SK-N-SH (cell line): ENCODE measurements at regions not wholly inside any gene's neighbourhood (a gene's known extent, or its start where the extent isn't known, plus 50 kb on each side); places are given as distances from the start of the nearest gene placed in this dataset.

Experiments
- CTCF ChIA-PET: fragments of 300-600, 350-600 bp; formaldehyde crosslinking; extraction: SDS; loops from one replicate; lab custom pipeline; 2021; lab: Yijun Ruan, JAX
- POLR2A ChIA-PET: fragments of 350-600 bp; sonication (Branson Sonifier 250); formaldehyde crosslinking; extraction: SDS; loops from one replicate; lab custom pipeline; 2020; ENCODE audit warnings: antibody characterized with exemption, inconsistent platforms; lab: Yijun Ruan, JAX
- DNase-seq: peaks from one replicate; pipeline ENCODE4 v3.0.0; 2012
- H2AFZ ChIP-seq: fragments of 200-600 bp; sonication (generic); 2 replicates; pipeline ENCODE4 v1.8.1; 2016; ENCODE audit warnings: antibody characterized with exemption, mild to moderate bottlenecking, low read depth
- H3F3A ChIP-seq: fragments of 200-600 bp; sonication (generic); replicated peaks from 2 replicates; pipeline ENCODE3; 2016; ENCODE audit warnings: antibody characterized with exemption, mild to moderate bottlenecking; ENCODE audit not compliant: insufficient read depth
- H3K27ac ChIP-seq, 2 experiments: fragments of 200-500 bp in 1 of 2; fragments of 200-600 bp in 1 of 2; sonication (Bioruptor generic) in 1 of 2; sonication (generic), shearing (Covaris generic) in 1 of 2; 2 replicates each; pipeline versions ENCODE4 v1.5.1 to v1.6.1; 2014 to 2016; ENCODE audit warnings: low read depth in 2 of 2, inconsistent platforms in 1 of 2, low read length in 1 of 2, mild to moderate bottlenecking in 1 of 2, mixed read lengths in 1 of 2
- H3K27me3 ChIP-seq: fragments of 200-600 bp; sonication (generic), shearing (Covaris generic); 2 replicates; pipeline ENCODE4 v1.6.1; 2016; ENCODE audit warnings: mixed run types; ENCODE audit not compliant: insufficient read depth
- H3K36me3 ChIP-seq, 2 experiments: fragments of 200-500 bp in 1 of 2; fragments of 200-600 bp in 1 of 2; sonication (Bioruptor generic) in 1 of 2; sonication (generic) in 1 of 2; replicated peaks in 1 of 2; 2 replicates each; pipeline versions ENCODE3 to v1.5.1; 2014 to 2016; ENCODE audit warnings: low read length in 1 of 2, mild to moderate bottlenecking in 1 of 2; ENCODE audit not compliant: insufficient read depth in 2 of 2, control insufficient read depth in 1 of 2
- H3K4me1 ChIP-seq, 2 experiments: fragments of 200-500 bp in 1 of 2; fragments of 200-600 bp in 1 of 2; sonication (Bioruptor generic) in 1 of 2; sonication (generic), shearing (Covaris generic) in 1 of 2; 2 replicates each; pipeline versions ENCODE4 v1.5.1 to v1.6.1; 2014 to 2016; ENCODE audit warnings: low read depth in 1 of 2, low read length in 1 of 2, mixed run types in 1 of 2; ENCODE audit not compliant: insufficient read depth in 2 of 2, control insufficient read depth in 1 of 2
- H3K4me2 ChIP-seq: fragments of 200-600 bp; sonication (generic), shearing (Covaris generic); 2 replicates; pipeline ENCODE4 v1.6.1; 2017; ENCODE audit warnings: mixed run types
- H3K4me3 ChIP-seq, 2 experiments: fragments of 200-500 bp in 1 of 2; fragments of 200-600 bp in 1 of 2; sonication (Bioruptor generic) in 1 of 2; sonication (generic), shearing (Covaris generic) in 1 of 2; 2 replicates each; pipeline versions ENCODE4 v1.5.1 to v1.8.1; 2014 to 2016; ENCODE audit warnings: low read depth in 2 of 2, inconsistent platforms in 1 of 2, low read length in 1 of 2, mild to moderate bottlenecking in 1 of 2, mixed read lengths in 1 of 2, moderate library complexity in 1 of 2
- H3K79me2 ChIP-seq: fragments of 200-600 bp; sonication (generic); 2 replicates; pipeline ENCODE4 v1.8.1; 2017; ENCODE audit warnings: mild to moderate bottlenecking; ENCODE audit not compliant: insufficient read depth
- H3K9ac ChIP-seq: fragments of 200-600 bp; sonication (generic); 2 replicates; pipeline ENCODE4 v1.6.1; 2017; ENCODE audit warnings: mixed run types
- H3K9me2 ChIP-seq: fragments of 200-600 bp; sonication (generic); 2 replicates; pipeline ENCODE4 v1.6.1; 2017; ENCODE audit warnings: mixed run types
- H3K9me3 ChIP-seq: fragments of 200-600 bp; sonication (generic); 2 replicates; pipeline ENCODE4 v1.6.1; 2017; ENCODE audit warnings: mixed run types, mild to moderate bottlenecking, moderate library complexity
- H4K20me1 ChIP-seq: fragments of 200-600 bp; sonication (generic); 2 replicates; pipeline ENCODE4 v1.6.1; 2017; ENCODE audit warnings: mild to moderate bottlenecking, mixed run types; ENCODE audit not compliant: insufficient read depth
- ELF1 ChIP-seq: IDR thresholded peaks from 2 replicates; pipeline ENCODE4 v1.4.0; 2012
- EZH2phosphoT487 ChIP-seq: fragments of 200-600 bp; sonication (generic); IDR thresholded peaks from 2 replicates; pipeline ENCODE4 v1.6.1; 2017; ENCODE audit warnings: low read depth, mixed run types, mild to moderate bottlenecking, antibody characterized with exemption, moderate library complexity, borderline replicate concordance
- FOXJ3 ChIP-seq: sonication (generic); formaldehyde crosslinking; IDR thresholded peaks from 2 replicates; pipeline ENCODE4 v1.5.1; 2020; ENCODE audit warnings: mild to moderate bottlenecking, missing genetic modification reagents
- FOXM1 ChIP-seq: IDR thresholded peaks from 2 replicates; pipeline ENCODE4 v1.4.0; 2012; ENCODE audit warnings: low read depth, mild to moderate bottlenecking
- GATA2 ChIP-seq: sonication (generic); formaldehyde crosslinking; IDR thresholded peaks from 2 replicates; pipeline ENCODE4 v1.5.0; 2020; ENCODE audit warnings: mild to moderate bottlenecking, missing genetic modification reagents
- MXI1 ChIP-seq: IDR thresholded peaks from 2 replicates; pipeline ENCODE4 v1.6.1; 2012; ENCODE audit warnings: mild to moderate bottlenecking, low read depth, low read length, improper control_type of control experiment
- NFIC ChIP-seq: IDR thresholded peaks from 2 replicates; pipeline ENCODE4 v1.4.0; 2012; ENCODE audit warnings: borderline replicate concordance
- RXRA ChIP-seq: IDR thresholded peaks from 2 replicates; pipeline ENCODE4 v1.4.0; 2012; ENCODE audit warnings: low read depth, mild to moderate bottlenecking, borderline replicate concordance
- SIN3A ChIP-seq: IDR thresholded peaks from 2 replicates; pipeline ENCODE4 v1.6.1; 2012; ENCODE audit warnings: low read depth, mild to moderate bottlenecking, low read length, moderate library complexity, borderline replicate concordance
- TAF1 ChIP-seq: IDR thresholded peaks from 2 replicates; pipeline ENCODE4 v1.6.1; 2012; ENCODE audit warnings: low read depth, mild to moderate bottlenecking, low read length, moderate library complexity, borderline replicate concordance
- WGBS: methylation state at CpG from one replicate; pipeline ENCODE4 v1.1.6; 2017; ENCODE audit warnings: low lambda C conversion rate; 5-methylcytosine and 5-hydroxymethylcytosine counted together
- TF ChIP-seq, protein P1 (sequence below): IDR thresholded peaks from 2 replicates; pipeline ENCODE4 v1.6.1; 2012; ENCODE audit warnings: mild to moderate bottlenecking, low read depth, low read length, moderate library complexity
- TF ChIP-seq, protein P2 (sequence below): IDR thresholded peaks from 2 replicates; pipeline ENCODE4 v1.4.0; 2012; ENCODE audit warnings: low read depth, borderline replicate concordance
- TF ChIP-seq, protein P3 (sequence below): IDR thresholded peaks from 2 replicates; pipeline ENCODE4; 2012
- TF ChIP-seq, protein P4 (sequence below): IDR thresholded peaks from 2 replicates; pipeline ENCODE4 v1.4.0; 2012; ENCODE audit warnings: low read depth

DNA sequence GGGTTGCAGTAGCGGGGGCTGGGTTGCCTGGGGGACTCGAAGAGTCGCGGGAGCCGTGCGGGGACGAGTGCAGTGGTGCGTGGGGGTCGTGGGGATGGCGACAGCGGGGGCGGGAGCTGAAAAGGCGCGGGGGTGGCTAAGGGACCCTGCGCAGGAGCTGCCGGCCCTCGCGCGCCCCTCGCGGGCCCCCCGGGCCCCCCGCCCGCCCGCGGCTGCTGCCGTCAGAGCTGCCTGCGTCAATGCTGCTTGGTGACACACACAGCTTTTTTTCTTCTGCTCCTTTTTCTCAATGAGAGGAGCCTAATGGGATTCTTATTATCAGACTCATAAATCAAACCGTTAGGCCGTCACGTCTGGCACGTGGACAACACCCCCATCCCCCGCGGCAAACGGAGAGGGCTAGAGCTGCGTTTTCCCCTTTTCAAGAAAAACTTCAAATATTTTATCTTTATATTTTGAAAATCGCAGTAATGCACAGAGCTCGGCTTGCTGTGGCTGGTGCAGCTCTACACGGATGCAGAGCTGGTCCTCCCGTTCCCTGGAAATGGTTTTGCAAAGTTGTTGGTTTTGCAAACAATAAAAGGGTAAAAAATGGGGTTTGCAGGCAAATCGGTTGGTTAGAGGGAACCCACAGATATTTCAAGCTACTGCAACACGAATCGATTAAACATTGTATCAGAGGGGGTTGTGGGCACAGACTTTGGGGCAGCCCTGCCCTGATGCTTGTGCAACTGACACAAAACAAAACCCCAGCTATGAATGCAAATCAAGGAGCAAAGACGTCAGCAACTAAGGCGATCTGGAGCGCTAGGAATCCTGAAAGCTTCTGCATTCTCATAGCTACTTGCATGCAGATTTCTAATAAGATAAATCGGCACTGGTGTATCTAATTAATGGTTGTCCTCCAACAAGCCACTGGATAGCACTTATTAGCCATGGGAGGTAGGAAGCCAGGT lies 161.4 kb downstream of the TBXT start:
- peak overlapping the region; percentile 23 to 36; a peak in 2 of 4 replicates for H3K4me3 ChIP-seq
- peak overlapping the region in 1 of 2 experiments; percentile 73; a peak in 1 of 4 replicates for H3K27ac ChIP-seq
- no peaks in the 10 kb centered on the region for H3K9me3 ChIP-seq
- peak; percentile 91 for DNase-seq
- POLR2A ChIA-PET, result interaction anchor here (0.7 kb wide), 1 partner anchor 303 kb away, joined by 3 read pairs; no protein-coding TSS in a partner anchor
- peaks cover 0 to 38% of the 10 kb centered on the region in 2 experiments; a peak in 2 of 4 replicates for H3K4me1 ChIP-seq
- TF ChIP-seq GATA2, result peak; percentile 9; the same call in 1 of the 2 replicates
- 0 out of 2 replicates have a peak, but pooled peaks have one; percentile 17 for TF ChIP-seq FOXJ3 (CRISPR knock-in tag)
- TF ChIP-seq TAF1, result no peak
- no peak overlapping the region for H3K9ac ChIP-seq
- CTCF ChIA-PET, result interaction anchor here (0.9 to 2.1 kb wide), 12 partner anchors 17 to 116 kb away, joined by 3 to 9 read pairs (median 4); no protein-coding TSS in a partner anchor
- WGBS, result under 1% methylated on average over 27 of the region's 47 CpGs
- no peak overlapping the region for H2AFZ ChIP-seq
- H3K9me2 ChIP-seq, result no peaks in the 10 kb centered on the region
- H4K20me1 ChIP-seq, result no peaks in the 10 kb centered on the region
- H3K79me2 ChIP-seq, result no peaks in the 10 kb centered on the region
- no peaks in the 10 kb centered on the region for H3K36me3 ChIP-seq
- peak overlapping the region; percentile 65 for H3K4me2 ChIP-seq
- H3K27me3 ChIP-seq, result no peaks in the 10 kb centered on the region; the same call in 1 of the 2 replicates
- no peaks in the 10 kb centered on the region for H3F3A ChIP-seq

DNA sequence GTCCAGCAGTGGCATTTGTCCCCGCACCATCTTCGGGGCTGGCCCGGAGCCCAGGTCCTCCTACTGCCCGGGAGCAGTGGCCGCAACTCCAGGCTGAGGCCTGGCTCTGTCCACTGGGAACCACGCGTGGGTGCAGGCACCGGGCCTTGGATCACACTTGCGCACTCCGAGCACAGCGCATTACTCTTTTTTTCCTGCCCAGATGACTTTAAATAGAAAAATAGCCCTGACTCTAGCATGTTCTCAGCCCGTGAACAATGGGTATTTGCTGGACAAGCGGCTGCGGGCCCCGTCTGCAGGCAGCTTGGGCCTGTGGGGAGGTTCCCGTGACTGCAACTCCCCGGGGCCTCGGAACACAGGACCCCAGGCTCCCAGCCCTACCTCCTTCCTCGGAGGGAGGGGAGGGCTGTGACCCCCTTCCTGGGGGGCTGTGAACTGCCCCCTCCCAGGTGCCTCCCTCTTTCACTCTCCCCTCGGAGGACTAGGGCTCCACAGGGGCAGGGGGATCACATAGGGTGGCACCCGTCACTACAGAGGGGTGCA lies 162.2 kb downstream of the TBXT start:
- 24% methylated on average over 17 of the region's 21 CpGs for WGBS
- H3K4me1 ChIP-seq, result peaks cover 0 to 36% of the 10 kb centered on the region in 2 experiments; a peak in 2 of 4 replicates
- H3K4me3 ChIP-seq, result peak overlapping the region in 1 of 2 experiments; percentile 26; a peak in 1 of 4 replicates
- DNase-seq, result no peak
- peak overlapping the region; percentile 65 for H3K4me2 ChIP-seq
- TF ChIP-seq TAF1 (no peak), NFIC (no peak), EZH2phosphoT487 (no peak), FOXJ3 (CRISPR knock-in tag) (no peak), MXI1 (no peak), SIN3A (no peak), FOXM1 (no peak), ELF1 (no peak), RXRA (no peak)
- TF ChIP-seq, protein P1, sequence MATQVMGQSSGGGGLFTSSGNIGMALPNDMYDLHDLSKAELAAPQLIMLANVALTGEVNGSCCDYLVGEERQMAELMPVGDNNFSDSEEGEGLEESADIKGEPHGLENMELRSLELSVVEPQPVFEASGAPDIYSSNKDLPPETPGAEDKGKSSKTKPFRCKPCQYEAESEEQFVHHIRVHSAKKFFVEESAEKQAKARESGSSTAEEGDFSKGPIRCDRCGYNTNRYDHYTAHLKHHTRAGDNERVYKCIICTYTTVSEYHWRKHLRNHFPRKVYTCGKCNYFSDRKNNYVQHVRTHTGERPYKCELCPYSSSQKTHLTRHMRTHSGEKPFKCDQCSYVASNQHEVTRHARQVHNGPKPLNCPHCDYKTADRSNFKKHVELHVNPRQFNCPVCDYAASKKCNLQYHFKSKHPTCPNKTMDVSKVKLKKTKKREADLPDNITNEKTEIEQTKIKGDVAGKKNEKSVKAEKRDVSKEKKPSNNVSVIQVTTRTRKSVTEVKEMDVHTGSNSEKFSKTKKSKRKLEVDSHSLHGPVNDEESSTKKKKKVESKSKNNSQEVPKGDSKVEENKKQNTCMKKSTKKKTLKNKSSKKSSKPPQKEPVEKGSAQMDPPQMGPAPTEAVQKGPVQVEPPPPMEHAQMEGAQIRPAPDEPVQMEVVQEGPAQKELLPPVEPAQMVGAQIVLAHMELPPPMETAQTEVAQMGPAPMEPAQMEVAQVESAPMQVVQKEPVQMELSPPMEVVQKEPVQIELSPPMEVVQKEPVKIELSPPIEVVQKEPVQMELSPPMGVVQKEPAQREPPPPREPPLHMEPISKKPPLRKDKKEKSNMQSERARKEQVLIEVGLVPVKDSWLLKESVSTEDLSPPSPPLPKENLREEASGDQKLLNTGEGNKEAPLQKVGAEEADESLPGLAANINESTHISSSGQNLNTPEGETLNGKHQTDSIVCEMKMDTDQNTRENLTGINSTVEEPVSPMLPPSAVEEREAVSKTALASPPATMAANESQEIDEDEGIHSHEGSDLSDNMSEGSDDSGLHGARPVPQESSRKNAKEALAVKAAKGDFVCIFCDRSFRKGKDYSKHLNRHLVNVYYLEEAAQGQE, result no peak
- TF ChIP-seq, protein P2, sequence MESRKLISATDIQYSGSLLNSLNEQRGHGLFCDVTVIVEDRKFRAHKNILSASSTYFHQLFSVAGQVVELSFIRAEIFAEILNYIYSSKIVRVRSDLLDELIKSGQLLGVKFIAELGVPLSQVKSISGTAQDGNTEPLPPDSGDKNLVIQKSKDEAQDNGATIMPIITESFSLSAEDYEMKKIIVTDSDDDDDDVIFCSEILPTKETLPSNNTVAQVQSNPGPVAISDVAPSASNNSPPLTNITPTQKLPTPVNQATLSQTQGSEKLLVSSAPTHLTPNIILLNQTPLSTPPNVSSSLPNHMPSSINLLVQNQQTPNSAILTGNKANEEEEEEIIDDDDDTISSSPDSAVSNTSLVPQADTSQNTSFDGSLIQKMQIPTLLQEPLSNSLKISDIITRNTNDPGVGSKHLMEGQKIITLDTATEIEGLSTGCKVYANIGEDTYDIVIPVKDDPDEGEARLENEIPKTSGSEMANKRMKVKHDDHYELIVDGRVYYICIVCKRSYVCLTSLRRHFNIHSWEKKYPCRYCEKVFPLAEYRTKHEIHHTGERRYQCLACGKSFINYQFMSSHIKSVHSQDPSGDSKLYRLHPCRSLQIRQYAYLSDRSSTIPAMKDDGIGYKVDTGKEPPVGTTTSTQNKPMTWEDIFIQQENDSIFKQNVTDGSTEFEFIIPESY, result no peak
- TF ChIP-seq, protein P3, sequence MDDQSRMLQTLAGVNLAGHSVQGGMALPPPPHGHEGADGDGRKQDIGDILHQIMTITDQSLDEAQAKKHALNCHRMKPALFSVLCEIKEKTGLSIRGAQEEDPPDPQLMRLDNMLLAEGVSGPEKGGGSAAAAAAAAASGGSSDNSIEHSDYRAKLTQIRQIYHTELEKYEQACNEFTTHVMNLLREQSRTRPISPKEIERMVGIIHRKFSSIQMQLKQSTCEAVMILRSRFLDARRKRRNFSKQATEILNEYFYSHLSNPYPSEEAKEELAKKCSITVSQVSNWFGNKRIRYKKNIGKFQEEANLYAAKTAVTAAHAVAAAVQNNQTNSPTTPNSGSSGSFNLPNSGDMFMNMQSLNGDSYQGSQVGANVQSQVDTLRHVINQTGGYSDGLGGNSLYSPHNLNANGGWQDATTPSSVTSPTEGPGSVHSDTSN, result no peak
- TF ChIP-seq, protein P4, sequence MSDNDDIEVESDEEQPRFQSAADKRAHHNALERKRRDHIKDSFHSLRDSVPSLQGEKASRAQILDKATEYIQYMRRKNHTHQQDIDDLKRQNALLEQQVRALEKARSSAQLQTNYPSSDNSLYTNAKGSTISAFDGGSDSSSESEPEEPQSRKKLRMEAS, result no peak
- H3F3A ChIP-seq, result no peaks in the 10 kb centered on the region
- H3K9me2 ChIP-seq, result no peaks in the 10 kb centered on the region
- ChIA-PET POLR2A (interaction anchor here (0.7 kb wide), 1 partner anchor 303 kb away, joined by 3 read pairs; no protein-coding TSS in a partner anchor), CTCF (interaction anchor here (0.7 to 2.1 kb wide), 7 partner anchors 16 to 116 kb away, joined by 3 to 9 read pairs (median 3); no protein-coding TSS in a partner anchor)
- no peak overlapping the region for H3K9ac ChIP-seq
- no peaks in the 10 kb centered on the region for H4K20me1 ChIP-seq
- no peaks in the 10 kb centered on the region for H3K79me2 ChIP-seq
- H2AFZ ChIP-seq, result no peak overlapping the region
- no peaks in the 10 kb centered on the region for H3K36me3 ChIP-seq
- peak overlapping the region in 1 of 2 experiments; percentile 64; a peak in 1 of 4 replicates for H3K27ac ChIP-seq
- H3K9me3 ChIP-seq, result no peaks in the 10 kb centered on the region
- no peaks in the 10 kb centered on the region; the same call in 1 of the 2 replicates for H3K27me3 ChIP-seq
